Mesothelial cell of epicardium (in vitro differentiated cells): ENCODE measurements at regions not wholly inside any gene's neighbourhood (a gene's known extent, or its start where the extent isn't known, plus 50 kb on each side); places are given as distances from the start of the nearest gene placed in this dataset.

Experiments
- DNase-seq, 2 experiments: peaks; one replicate each; pipeline ENCODE4 v3.0.0; 2021; ENCODE audit warnings: low spot score in 2 of 2; ENCODE audit not compliant: unreplicated experiment in 2 of 2
- H3K27ac Mint-ChIP-seq: 2 replicates; pipeline ENCODE4 v1.8.0; 2021; ENCODE audit warnings: mixed read lengths
- H3K27me3 Mint-ChIP-seq: 2 replicates; pipeline ENCODE4 v1.8.0; 2021; ENCODE audit warnings: low read depth, mixed read lengths
- H3K36me3 Mint-ChIP-seq: 2 replicates; pipeline ENCODE4 v1.8.0; 2021; ENCODE audit warnings: mixed read lengths
- H3K4me1 Mint-ChIP-seq: 2 replicates; pipeline ENCODE4 v1.8.0; 2021; ENCODE audit warnings: mixed read lengths
- H3K4me3 Mint-ChIP-seq: 2 replicates; pipeline ENCODE4 v1.8.0; 2021; ENCODE audit warnings: mild to moderate bottlenecking, moderate library complexity, mixed read lengths
- H3K9me3 Mint-ChIP-seq: 2 replicates; pipeline ENCODE4 v1.8.0; 2021; ENCODE audit warnings: mixed read lengths
- CTCF ChIP-seq: fragments of 200-600 bp; sonication (generic); IDR thresholded peaks from one replicate; pipeline ENCODE4 v1.5.0; 2021; ENCODE audit warnings: antibody characterized with exemption; ENCODE audit not compliant: unreplicated experiment

- H3K27ac Mint-ChIP-seq, result no peak overlapping the region
- peaks cover under 1% of the 10 kb centered on the region for H3K27me3 Mint-ChIP-seq
- H3K36me3 Mint-ChIP-seq, result no peaks in the 10 kb centered on the region
- no peak for TF ChIP-seq CTCF
- no peak for DNase-seq
- no peaks in the 10 kb centered on the region for H3K9me3 Mint-ChIP-seq
- peaks cover 5% of the 10 kb centered on the region for H3K4me1 Mint-ChIP-seq
- H3K4me3 Mint-ChIP-seq, result no peak overlapping the region
Measured at GRCh38 chr3:187906920-187907319, 161.7 kb upstream of the BCL6 start.

GRCh38 chr3:187909866-187910265 is 164.6 kb upstream of the BCL6 start:
- Mint-ChIP-seq H3K27me3 (no peaks in the 10 kb centered on the region), H3K27ac (no peak overlapping the region), H3K4me3 (no peak overlapping the region), H3K36me3 (no peaks in the 10 kb centered on the region), H3K4me1 (peaks cover 30% of the 10 kb centered on the region), H3K9me3 (no peaks in the 10 kb centered on the region)
- no peak for TF ChIP-seq CTCF
- DNase-seq, result no peak

DNA sequence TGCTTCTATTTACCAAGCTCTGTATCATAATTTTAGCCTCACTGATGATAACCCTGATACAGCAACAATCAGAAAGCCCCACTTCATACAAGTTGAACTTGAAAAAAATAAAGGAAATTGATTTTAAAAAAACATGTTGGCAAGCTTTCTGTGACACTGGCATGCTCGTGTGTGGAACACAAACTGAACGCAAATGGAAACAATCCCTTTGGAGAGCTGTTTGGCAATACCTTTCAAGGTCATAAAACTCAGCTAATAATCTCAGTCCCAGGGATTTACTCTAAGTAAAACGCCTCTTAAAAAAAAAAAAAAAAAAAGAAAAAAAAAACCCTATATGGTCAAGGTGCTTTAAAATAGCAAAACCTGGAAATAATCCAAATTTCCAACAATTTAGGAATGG is 166.7 kb upstream of the BCL6 start:
- no peak overlapping the region for H3K27ac Mint-ChIP-seq
- H3K4me1 Mint-ChIP-seq, result peaks cover 35% of the 10 kb centered on the region
- no peaks in the 10 kb centered on the region for H3K27me3 Mint-ChIP-seq
- H3K9me3 Mint-ChIP-seq, result no peaks in the 10 kb centered on the region
- DNase-seq, result no peak
- no peak overlapping the region for H3K4me3 Mint-ChIP-seq
- H3K36me3 Mint-ChIP-seq, result no peaks in the 10 kb centered on the region
- TF ChIP-seq CTCF, result no peak

DNA sequence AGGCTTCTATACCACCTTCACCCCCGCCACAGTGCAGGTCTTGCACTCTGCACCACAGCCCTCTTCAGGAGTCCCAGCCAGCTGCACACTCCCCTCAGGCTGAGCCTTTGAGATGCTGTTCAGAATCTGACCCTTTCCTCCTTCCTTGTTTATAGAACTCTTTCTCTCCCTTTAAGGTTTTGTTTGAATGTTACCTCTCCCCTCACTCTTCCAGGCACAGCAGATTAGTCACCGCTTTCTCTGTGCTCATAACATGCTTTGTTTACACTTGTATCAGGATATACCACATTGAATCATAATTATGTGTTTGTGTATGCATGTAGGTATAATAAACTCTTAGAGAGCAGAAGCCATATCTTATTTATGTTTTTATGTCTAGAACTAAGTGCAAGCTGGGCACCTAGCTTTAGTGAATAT is 168.4 kb upstream of the BCL6 start:
- Mint-ChIP-seq H3K27ac (peak overlapping the region; percentile 0), H3K4me1 (peaks cover 35% of the 10 kb centered on the region), H3K27me3 (no peaks in the 10 kb centered on the region), H3K36me3 (no peaks in the 10 kb centered on the region), H3K9me3 (no peaks in the 10 kb centered on the region), H3K4me3 (no peak overlapping the region)
- DNase-seq, result no peak
- no peak for TF ChIP-seq CTCF

DNA sequence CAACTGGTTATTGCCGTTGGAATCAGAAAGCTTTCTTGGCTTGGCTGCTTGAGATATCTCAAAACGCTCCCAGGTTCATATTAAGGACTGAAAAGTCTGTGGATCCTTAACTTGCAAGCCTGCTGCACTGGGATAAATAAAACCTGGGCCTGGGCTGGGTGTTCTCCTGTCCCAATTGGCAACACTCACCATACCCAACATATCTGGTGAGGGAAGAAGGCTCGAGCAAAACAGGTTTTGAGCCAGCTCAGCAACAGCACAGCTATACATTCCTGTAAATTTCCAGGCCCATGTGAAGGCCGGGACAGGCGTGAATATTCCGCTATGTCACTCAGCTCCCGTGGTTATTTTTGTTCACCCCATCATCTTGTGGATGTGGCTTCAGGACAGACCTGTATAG is 169.0 kb upstream of the BCL6 start:
- H3K27me3 Mint-ChIP-seq, result no peaks in the 10 kb centered on the region
- H3K9me3 Mint-ChIP-seq, result no peaks in the 10 kb centered on the region
- no peak overlapping the region for H3K27ac Mint-ChIP-seq
- H3K36me3 Mint-ChIP-seq, result no peaks in the 10 kb centered on the region
- peaks cover 39% of the 10 kb centered on the region for H3K4me1 Mint-ChIP-seq
- DNase-seq, result no peak
- TF ChIP-seq CTCF, result no peak
- no peak overlapping the region for H3K4me3 Mint-ChIP-seq

GRCh38 chr3:187916072-187916471 is 170.8 kb upstream of the BCL6 start:
- no peaks in the 10 kb centered on the region for H3K9me3 Mint-ChIP-seq
- H3K4me3 Mint-ChIP-seq, result no peak overlapping the region
- H3K27me3 Mint-ChIP-seq, result no peaks in the 10 kb centered on the region
- no peak for TF ChIP-seq CTCF
- no peak for DNase-seq
- H3K36me3 Mint-ChIP-seq, result no peaks in the 10 kb centered on the region
- no peak overlapping the region for H3K27ac Mint-ChIP-seq
- H3K4me1 Mint-ChIP-seq, result peaks cover 49% of the 10 kb centered on the region
